Astrocyte of the hippocampus (primary cell): ENCODE measurements at regions not wholly inside any gene's neighbourhood (a gene's known extent, or its start where the extent isn't known, plus 50 kb on each side); places are given as distances from the start of the nearest gene placed in this dataset.

Experiments used
- DNase-seq: peaks from one replicate; pipeline ENCODE4 v3.0.0; 2011; ENCODE audit warnings: low read depth, low spot score

DNA sequence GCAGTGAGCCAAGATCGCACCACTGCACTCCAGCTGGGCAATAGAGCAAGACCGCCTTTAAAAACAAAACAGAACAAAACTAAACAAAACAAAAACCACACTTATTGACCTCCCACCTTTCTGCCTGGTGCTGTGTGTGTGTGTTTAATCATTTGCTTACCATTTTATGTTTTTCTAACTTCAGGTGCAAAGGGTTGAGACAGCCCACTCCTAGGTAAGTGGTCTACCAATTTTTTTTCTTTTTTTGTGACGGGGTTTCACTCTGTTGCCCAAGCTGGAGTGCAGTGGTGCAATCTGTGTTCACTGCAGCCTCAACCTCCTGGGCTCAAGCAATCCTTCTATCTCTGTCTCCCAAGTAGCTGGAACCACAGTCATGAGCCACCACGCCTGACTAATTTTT lies 65.8 kb downstream of the SALL1 start:
- no peak for DNase-seq

DNA sequence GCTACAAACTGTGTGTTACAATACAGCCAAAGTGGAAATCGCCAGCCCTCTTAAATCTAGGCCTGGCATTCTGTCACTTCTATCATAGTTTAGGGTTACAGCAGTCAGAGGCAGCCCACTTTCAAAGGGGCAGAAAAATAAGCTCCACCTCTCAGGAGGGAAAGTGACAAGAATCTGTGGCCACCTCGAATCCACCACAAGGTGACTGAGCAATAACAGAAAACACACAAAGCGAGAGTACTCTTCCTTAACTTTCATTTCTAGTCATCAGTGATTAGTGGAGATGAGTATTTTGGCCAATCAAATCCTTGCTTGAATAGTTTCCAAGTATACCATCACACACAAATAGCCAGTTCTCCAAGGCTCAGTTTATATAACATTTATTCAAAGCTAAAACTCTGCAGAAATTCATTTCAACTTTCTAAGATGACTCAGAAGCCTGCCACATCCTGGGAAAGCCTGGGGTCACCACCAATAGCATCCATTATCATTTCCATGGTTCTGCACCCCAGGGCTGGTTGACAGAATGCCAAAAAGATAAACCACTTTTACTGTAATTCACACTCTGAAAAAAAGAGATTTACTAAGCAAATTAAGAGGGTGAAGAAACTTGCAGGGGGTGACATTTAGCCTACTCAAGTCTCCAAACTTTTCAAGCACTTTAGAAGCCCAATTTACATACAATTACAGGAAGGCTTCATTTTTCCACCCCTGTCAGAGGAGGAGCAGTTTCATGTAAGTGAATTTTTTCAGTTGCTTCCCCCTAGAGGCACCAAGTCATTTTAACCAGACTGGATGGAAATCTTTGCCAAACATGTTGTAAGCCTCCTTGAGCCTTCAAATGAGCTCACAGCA lies 66.8 kb downstream of the SALL1 start:
- peak; percentile 20 for DNase-seq

GRCh38 chr16:51072591-51072990 lies 78.5 kb downstream of the SALL1 start:
- no peak for DNase-seq

DNA sequence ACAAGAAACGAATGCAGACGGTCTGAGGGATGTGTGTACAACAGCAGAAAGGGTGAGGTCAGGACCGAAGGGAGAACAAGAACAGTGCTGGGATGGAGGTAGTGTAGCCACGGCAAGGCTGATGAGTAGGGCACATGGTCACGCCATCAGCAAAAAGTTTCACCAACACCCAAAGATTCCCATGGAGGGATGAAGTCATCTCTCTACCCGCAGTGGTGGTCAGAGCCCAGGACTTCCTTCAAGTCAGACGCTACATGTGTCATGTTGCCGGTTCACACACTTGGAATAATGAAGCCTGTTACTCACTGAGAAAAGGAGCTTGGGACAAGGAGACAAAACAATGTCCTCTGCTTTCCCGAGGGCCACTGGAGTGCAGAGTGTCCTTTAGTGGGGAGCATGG lies 79.7 kb downstream of the SALL1 start:
- DNase-seq, result no peak

GRCh38 chr16:51067352-51067751 lies 83.7 kb downstream of the SALL1 start:
- no peak for DNase-seq

DNA sequence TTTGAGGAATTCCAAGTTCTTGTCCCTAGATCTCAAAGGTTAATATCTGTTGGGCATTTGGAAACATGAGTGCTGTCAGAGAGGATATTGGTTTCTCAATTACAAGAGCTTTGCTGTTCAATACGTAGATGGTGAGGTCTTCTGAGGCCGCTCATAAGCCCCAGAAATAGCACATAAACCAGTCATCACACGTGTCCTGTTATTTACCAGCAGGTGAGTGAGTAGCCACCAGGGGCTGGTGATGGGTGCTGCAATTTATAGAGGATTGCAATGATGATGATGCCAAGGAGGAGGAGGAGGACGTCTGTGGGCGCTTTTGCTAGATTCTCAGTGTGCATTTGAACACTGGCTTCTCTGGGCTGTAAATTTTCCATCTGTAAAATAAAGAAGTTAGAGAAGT lies 89.0 kb downstream of the SALL1 start:
- DNase-seq, result no peak

- DNase-seq, result no peak
Measured at GRCh38 chr16:51061328-51061727, 89.7 kb downstream of the SALL1 start.

- no peak for DNase-seq
Measured at GRCh38 chr16:51057969-51058337, 93.1 kb downstream of the SALL1 start.

DNA sequence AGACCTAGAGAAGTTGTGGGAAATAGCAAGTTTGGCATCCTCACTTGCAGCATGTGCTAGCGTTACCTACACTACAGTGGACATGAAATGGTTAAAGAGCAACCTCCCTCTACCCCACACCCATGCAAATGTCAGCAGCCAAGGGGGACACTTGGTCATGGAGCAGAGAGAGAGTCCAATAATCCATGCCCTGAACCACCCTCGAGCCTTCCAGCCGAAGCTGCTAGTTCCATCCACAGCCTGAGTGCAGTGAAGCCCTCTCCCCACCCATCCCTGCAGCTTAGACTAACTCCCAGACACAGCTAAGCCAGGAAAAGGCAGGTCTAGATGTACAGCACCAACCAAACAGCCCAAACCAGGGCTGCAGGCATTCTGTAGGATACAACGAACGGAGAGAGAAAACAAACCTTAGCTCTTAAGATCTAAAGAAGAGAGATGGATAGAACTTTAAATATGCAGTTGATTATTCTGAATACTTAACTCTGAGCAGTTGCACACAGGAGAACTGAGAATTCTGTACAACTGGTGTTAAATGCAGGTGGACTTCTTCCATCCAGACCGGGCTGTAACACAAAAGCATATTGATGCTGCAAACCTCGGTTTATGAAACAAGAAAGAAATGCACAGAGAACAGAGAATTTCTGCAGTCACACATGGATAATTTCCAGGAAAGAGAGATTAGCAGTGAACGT lies 93.8 kb downstream of the SALL1 start:
- no peak for DNase-seq

DNA sequence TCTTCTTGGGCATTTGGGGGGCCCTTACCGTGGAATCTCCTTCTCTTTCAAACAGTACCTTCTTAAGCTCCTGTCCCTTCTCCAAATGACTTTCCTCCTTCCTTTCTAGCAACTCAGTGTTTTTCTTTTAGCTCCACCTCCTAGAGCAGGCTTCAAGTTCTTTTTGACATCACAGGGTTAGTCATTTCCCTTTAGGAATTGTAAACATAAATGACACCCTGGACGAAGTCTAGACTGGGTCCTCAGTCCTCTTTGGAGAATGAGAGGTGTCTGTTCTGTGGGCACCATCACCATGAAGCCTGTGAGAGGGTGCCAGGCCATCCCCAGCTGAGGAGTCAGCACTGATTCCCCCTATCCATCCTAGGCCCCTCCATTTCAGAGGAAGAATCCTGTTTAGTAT lies 94.7 kb downstream of the SALL1 start:
- DNase-seq, result no peak

DNA sequence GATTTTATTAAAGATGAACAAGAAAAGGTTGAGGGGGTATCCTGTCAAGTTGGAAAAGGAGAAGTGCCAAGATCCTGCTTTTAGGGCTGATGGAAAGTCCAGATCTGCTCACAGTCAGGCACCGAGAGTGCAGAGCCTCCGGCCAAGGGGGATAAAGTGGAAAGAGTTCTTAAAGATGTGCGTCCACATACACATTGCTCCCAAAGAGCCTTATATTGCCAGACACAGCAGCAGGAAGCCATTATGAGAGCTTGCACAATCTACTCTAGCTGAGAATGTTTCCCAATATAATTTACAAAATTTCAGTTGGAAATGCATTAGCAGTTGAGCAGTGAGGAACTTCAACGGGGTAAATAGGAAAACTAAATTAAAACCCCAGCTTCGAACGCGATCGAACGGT lies 95.6 kb downstream of the SALL1 start:
- no peak for DNase-seq

DNA sequence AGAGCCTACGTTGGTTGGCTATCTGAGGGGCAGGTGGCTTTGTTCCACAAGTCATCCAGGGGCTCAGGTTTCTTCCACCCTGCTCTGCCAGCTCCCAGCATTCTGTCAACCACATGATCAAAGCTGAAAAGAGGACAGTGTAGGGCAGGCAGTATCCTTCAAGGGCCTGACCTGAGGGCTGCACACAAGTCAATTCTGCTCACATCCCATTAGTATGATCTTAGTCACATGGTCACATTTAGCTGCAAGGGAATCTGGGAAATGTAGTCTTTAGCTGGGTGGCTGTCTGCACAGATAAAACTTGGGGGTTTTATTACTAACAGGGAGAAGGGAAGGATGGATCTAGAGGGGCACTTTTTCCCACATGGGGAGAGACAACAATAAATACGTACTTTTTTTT lies 97.3 kb downstream of the SALL1 start:
- no peak for DNase-seq

- no peak for DNase-seq
Measured at GRCh38 chr16:51051671-51052070, 99.4 kb downstream of the SALL1 start.

GRCh38 chr16:51050377-51050706 lies 100.7 kb downstream of the SALL1 start:
- DNase-seq, result peak; percentile 19

DNA sequence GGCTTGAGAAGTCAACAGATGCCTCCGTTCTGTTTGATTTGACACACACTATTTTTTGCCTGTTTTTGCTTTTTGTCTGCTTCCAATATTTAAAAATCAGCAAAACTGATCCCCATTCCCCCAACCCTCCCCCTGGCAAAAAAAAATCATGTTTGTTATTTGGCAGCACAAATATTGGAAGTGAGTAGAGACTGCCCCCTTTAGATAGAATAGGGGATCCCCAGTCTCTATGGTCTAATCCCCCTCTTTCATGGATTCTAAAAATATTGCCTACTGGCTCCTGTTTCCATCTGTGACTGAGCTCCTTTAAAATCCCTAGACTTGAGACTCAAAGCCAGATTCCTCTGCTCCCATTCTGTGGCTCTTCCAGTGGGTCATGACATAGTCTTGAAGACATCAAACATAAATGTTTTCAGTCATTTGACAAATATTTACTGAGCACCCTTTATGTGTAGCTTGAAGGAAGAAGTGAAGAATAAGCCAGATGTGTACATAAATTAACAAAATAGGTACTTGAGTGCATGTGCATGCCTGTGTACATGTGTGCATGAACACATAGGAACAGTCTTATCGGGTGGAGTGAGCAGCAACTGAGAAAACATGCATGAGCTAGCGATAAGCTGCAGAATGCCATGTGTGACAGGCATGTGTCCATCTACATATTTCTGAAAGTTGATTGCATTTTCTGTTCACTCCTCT lies 101.2 kb downstream of the SALL1 start:
- no peak for DNase-seq

- DNase-seq, result no peak
Measured at GRCh38 chr16:51049276-51049675, 101.8 kb downstream of the SALL1 start.

- peak; percentile 44 for DNase-seq
Measured at GRCh38 chr16:51048544-51048943, 102.5 kb downstream of the SALL1 start.

DNA sequence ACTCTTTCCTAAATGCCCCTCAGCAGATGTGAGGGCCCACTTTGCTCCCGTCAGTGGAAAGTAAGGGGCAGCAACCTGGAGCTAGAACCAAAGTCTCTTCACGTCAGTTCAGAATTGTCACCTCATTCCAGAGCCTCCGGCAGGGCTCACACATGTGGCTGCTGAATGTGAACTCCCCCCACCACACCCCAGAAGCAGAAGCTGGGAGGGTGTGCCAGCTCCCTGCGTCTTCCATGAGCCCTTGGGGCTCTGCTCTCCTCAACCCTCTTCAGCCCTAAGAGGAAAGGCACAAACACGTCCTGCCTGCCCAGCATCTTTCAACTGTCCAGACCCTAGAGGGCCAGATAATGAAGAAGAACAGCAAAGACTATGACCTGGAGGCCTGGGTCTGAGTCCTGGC lies 105.3 kb downstream of the SALL1 start:
- DNase-seq, result no peak

DNA sequence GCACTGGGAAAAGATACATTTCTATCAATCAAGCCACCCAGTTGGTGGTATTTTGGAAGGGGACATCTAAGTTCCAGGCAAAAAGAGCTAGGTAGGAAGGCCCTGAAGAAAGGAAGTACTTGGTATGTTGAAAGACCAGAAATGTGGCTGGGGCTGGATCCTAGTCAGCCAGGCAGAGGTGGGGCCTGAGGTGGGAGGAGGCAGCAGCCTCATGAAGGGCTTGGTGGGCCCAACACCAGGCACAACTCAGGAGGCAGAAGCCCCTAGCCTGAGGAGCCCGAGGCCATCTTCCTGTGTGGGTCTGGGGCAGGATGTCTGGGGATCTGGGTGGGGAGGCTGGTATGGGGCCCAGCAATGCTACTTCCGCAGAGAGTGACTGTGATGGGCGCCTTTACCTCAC lies 105.9 kb downstream of the SALL1 start:
- DNase-seq, result no peak

DNA sequence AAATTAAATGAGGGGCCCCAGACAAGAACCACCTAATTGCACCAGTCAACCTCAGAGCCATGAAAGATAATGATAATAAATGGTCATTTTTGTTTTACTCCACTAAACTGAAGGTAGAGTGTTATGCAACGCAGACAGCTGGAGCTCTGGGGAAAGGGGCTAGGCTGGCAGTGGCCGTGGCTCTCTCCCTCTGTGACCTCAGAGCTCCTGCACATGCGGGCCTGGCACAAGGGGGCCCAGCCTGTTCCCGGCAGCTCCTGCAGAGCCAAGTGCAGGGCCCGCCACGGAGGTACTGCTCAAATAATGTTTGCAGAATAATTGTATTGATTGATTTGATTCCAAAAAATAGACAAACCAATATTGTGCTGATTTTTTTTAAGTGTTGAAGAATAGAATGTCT lies 109.5 kb downstream of the SALL1 start:
- DNase-seq, result no peak

DNA sequence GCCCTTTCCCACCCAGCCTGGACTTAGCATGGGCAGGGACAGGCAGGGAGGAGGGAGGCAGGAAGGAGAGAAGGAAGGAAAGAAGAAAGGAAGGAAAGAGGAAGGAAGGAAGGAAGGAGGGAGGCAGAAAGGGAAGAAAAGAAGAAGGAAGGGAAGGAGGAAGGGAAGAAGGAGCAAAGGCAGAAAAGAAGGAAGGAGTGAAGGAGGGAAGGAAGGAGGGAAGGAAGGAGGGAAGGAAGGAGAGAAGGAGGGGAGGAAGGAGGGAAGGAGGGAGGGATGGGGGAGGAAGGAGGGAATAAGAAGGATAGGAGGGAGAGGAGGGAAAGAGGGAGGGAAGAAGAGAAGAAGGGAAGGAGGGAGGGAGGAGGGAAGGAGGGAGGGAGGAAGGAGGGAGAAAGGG lies 110.4 kb downstream of the SALL1 start:
- no peak for DNase-seq

GRCh38 chr16:51039638-51040331 lies 111.3 kb downstream of the SALL1 start:
- no peak for DNase-seq
